ENCODE measurements at regions not wholly inside any gene's neighbourhood (a gene's known extent, or its start where the extent isn't known, plus 50 kb on each side); places are given as distances from the start of the nearest gene placed in this dataset.

GRCh38 chr12:127174881-127175280 lies 1092.1 kb upstream of the TMEM132C start:
- 44% methylated on average over 6 of the region's 6 CpGs for WGBS (ENCODE audit: insufficient coverage, insufficient replicate concordance, low lambda C conversion rate, missing lambda C conversion rate)
- POLR2A ChIA-PET, result no interaction called here
- CTCF ChIA-PET, result no interaction called here

More at GRCh38 chr12:127174881-127175280, 1092.1 kb upstream of the TMEM132C start:
- Histone ChIP-seq H3K9ac (ENCODE audit: control insufficient read depth, insufficient read depth, low read length) (no peak overlapping the region), H3K4me2 (ENCODE audit: control insufficient read depth, insufficient read depth) (no peak overlapping the region), H3K4me3 (no peak overlapping the region), H3K4me1 (ENCODE audit: control insufficient read depth, insufficient read depth, low read length) (no peaks in the 10 kb centered on the region), H3K79me2 (ENCODE audit: control insufficient read depth, insufficient read depth, low read length) (no peaks in the 10 kb centered on the region), H3K27me3 (replicated peaks in 1 of 2; ENCODE audit: control insufficient read depth in 2 of 2, insufficient read depth in 2 of 2, low read length in 1 of 2) (no peaks in the 10 kb centered on the region), H3K27ac (ENCODE audit: control insufficient read depth, insufficient read depth) (no peak overlapping the region), H3K9me3 (replicated peaks; ENCODE audit: control insufficient read depth, insufficient read depth, low read length) (no peaks in the 10 kb centered on the region; the same call in 2 of the 3 replicates), H2AFZ (ENCODE audit: control insufficient read depth, low read depth, low read length) (no peak overlapping the region), H3K36me3 (ENCODE audit: control insufficient read depth in 2 of 2, insufficient read depth in 2 of 2, low read length in 1 of 2) (no peaks in the 10 kb centered on the region), H4K20me1 (ENCODE audit: control insufficient read depth, insufficient read depth) (no peaks in the 10 kb centered on the region)
- TF ChIP-seq CUX1 (IDR thresholded peaks at IDR 0.05; ENCODE audit: insufficient replicate concordance, low read depth, low read length) (no peak), EGR1 (IDR thresholded peaks at IDR 0.05; ENCODE audit: borderline replicate concordance in 1 of 2, low read depth in 2 of 2, low read length in 2 of 2) (no peak), NR2C1 (IDR thresholded peaks at IDR 0.05) (no peak), TCF3 (IDR thresholded peaks at IDR 0.05; ENCODE audit: borderline replicate concordance, insufficient read depth, low read depth, low read length) (no peak), RFX5 (IDR thresholded peaks at IDR 0.05; ENCODE audit: low read depth, low read length) (no peak), HDAC6 (IDR thresholded peaks at IDR 0.05; ENCODE audit: unreplicated experiment) (no peak), EED (IDR thresholded peaks at IDR 0.05; ENCODE audit: low read depth) (no peak), NFYB (IDR thresholded peaks at IDR 0.05; ENCODE audit: insufficient read depth, low read depth, low read length) (no peak), SRF (IDR thresholded peaks at IDR 0.05; ENCODE audit: low read depth in 2 of 2, low read length in 2 of 2) (no peak), CBX5 (IDR thresholded peaks at IDR 0.05; ENCODE audit: low read depth) (no peak), RB1 (IDR thresholded peaks at IDR 0.05; ENCODE audit: borderline replicate concordance) (no peak), NFYA (IDR thresholded peaks at IDR 0.05; ENCODE audit: borderline replicate concordance, low read depth, low read length) (no peak), NR2F1 (conservative IDR thresholded peaks at IDR 0.05) (no peak), ASH2L (IDR thresholded peaks at IDR 0.05; ENCODE audit: borderline replicate concordance, low read depth) (no peak), SMAD5 (IDR thresholded peaks at IDR 0.05; ENCODE audit: low read depth) (no peak), MEF2A (IDR thresholded peaks at IDR 0.05; ENCODE audit: insufficient read depth, low read depth, low read length) (no peak)
- ChIA-PET RAD21 (ENCODE audit: unreplicated experiment) (no interaction called here), SMC1A (ENCODE audit: uncharacterized antibody, unreplicated experiment) (no interaction called here)
- no peak for ATAC-seq
- no peak for DNase-seq (ENCODE audit: low read depth, low spot score)
- intact Hi-C loops (cut with micrococcal nuclease; ENCODE audit: unreplicated experiment) (no loop called here), in situ Hi-C loops (cut with MboI) (no loop called here)
- BruUV-seq (replicated peaks), result no TSS peak
- no peak for FAIRE-seq
